Ovary (tissue), 3 donors: ENCODE measurements at regions not wholly inside any gene's neighbourhood (a gene's known extent, or its start where the extent isn't known, plus 50 kb on each side); places are given as distances from the start of the nearest gene placed in this dataset.

Experiments used
- CTCF ChIP-seq, 3 donors: fragments of 450-650 bp in 2 of 3; fragments of 200-600 bp in 1 of 3; IDR thresholded peaks; one replicate each; pipeline versions ENCODE4 v1.5.1 to v1.8.0; 2016 to 2022; ENCODE audit warnings: antibody characterized with exemption in 3 of 3, mild to moderate bottlenecking in 1 of 3
- EP300 ChIP-seq: sonication (generic); formaldehyde crosslinking; IDR thresholded peaks from one replicate; pipeline ENCODE4 v1.6.1; 2017; ENCODE audit warnings: antibody characterized with exemption
- POLR2A ChIP-seq: fragments of 450-650 bp; IDR thresholded peaks from one replicate; pipeline ENCODE4 v1.6.1; 2017; ENCODE audit warnings: antibody characterized with exemption, mild to moderate bottlenecking, moderate library complexity
- donor health status: DM: no; HTN: no; CAD: no.

- TF ChIP-seq CTCF (IDR thresholded peaks at IDR 0.05), result no peak
- TF ChIP-seq POLR2A, result no peak
- TF ChIP-seq EP300, result no peak
Observed at GRCh38 chr1:38113159-38113666, 66.6 kb upstream of the POU3F1 start.
